ENCODE measurements at regions not wholly inside any gene's neighbourhood (a gene's known extent, or its start where the extent isn't known, plus 50 kb on each side); places are given as distances from the start of the nearest gene placed in this dataset.

- Histone ChIP-seq H2BK12ac (ENCODE audit: insufficient read length, low read depth, low read length) (no peak overlapping the region), H4K91ac (ENCODE audit: insufficient read length, low read depth, low read length) (no peak overlapping the region), H2BK5ac (ENCODE audit: insufficient read length, low read length) (no peak overlapping the region), H4K5ac (ENCODE audit: insufficient read length, low read depth, low read length) (no peak overlapping the region), H3K4ac (ENCODE audit: low read depth, low read length) (no peak overlapping the region), H2AFZ (ENCODE audit: low read length) (no peak overlapping the region), H4K8ac (replicated peaks; ENCODE audit: insufficient read length, low read depth, low read length) (no peak overlapping the region), H3K14ac (ENCODE audit: insufficient read depth, low read length) (no peak overlapping the region), H3K9me3 (ENCODE audit: control insufficient read depth, low read depth, low read length) (no peaks in the 10 kb centered on the region), H3K23ac (ENCODE audit: insufficient read length, low read depth, low read length) (no peak overlapping the region), H3K79me1 (ENCODE audit: insufficient read depth, low read depth, low read length, poor library complexity, severe bottlenecking) (no peaks in the 10 kb centered on the region), H3K23me2 (ENCODE audit: insufficient read length, low read depth, low read length, poor library complexity, severe bottlenecking) (no peaks in the 10 kb centered on the region), H2AK5ac (ENCODE audit: insufficient read length, low read length) (no peak overlapping the region), H3K27me3 (ENCODE audit: insufficient read depth, low read length) (no peaks in the 10 kb centered on the region), H3K27ac (ENCODE audit: insufficient read length, low read depth, low read length) (no peak overlapping the region), H4K20me1 (ENCODE audit: control insufficient read depth, insufficient read depth, insufficient read length) (no peaks in the 10 kb centered on the region), H3K56ac (ENCODE audit: insufficient read length, low read depth, low read length) (no peak overlapping the region), H3K9ac (ENCODE audit: extremely low read depth, insufficient read length, low read length) (no peak overlapping the region), H3T11ph (ENCODE audit: low read length) (no peak overlapping the region), H3K18ac (ENCODE audit: insufficient read length, low read depth, low read length) (no peak overlapping the region), H3K79me2 (ENCODE audit: insufficient read depth, low read length) (no peaks in the 10 kb centered on the region), H2BK15ac (ENCODE audit: low read depth, low read length) (no peak overlapping the region), H2BK20ac (ENCODE audit: low read depth, low read length, poor library complexity, severe bottlenecking) (no peak overlapping the region), H3K4me2 (ENCODE audit: insufficient read depth, insufficient read length, low read length) (no peak overlapping the region), H2BK120ac (ENCODE audit: low read depth, low read length, poor library complexity, severe bottlenecking) (no peak overlapping the region), H3K4me1 (ENCODE audit: insufficient read depth, low read length) (no peaks in the 10 kb centered on the region)
- no peaks in the 10 kb centered on the region; a peak in 1 of 7 replicates for H3K36me3 Mint-ChIP-seq (ENCODE audit: insufficient read depth in 1 of 3, low read depth in 3 of 3)
- H3K27ac Mint-ChIP-seq: no peak overlapping the region
- no CpG with 5 or more reads among the region's 4 CpGs for WGBS (ENCODE audit: extremely low coverage, insufficient read length, low lambda C conversion rate)
- TF ChIP-seq CTCF (conservative IDR thresholded peaks at IDR 0.05): no peak
- H3K4me3 Mint-ChIP-seq: no peak overlapping the region
- no peak for DNase-seq
- H3K4me1 Mint-ChIP-seq: no peaks in the 10 kb centered on the region
- H3K9me3 Mint-ChIP-seq: peaks cover 2 to 3% of the 10 kb centered on the region in 2 experiments; a peak in 1 of 5 replicates
- no peaks in the 10 kb centered on the region for H3K27me3 Mint-ChIP-seq (ENCODE audit: low read depth)
These were observed 778.7 kb upstream of the PRMT6 start for GRCh38 chr1:106277786-106278185.

Data from H9 (cell line).